HFFc6 (cell line): ENCODE measurements at regions not wholly inside any gene's neighbourhood (a gene's known extent, or its start where the extent isn't known, plus 50 kb on each side); places are given as distances from the start of the nearest gene placed in this dataset.

Source experiments
- DNase-seq: peaks from one replicate; pipeline ENCODE4 v3.0.0-alpha.2; 2018
- H3K27ac Mint-ChIP-seq: 2 replicates; pipeline ENCODE4 v1.8.0; 2020; ENCODE audit warnings: mild to moderate bottlenecking, mixed read lengths
- H3K27me3 Mint-ChIP-seq: 2 replicates; pipeline ENCODE4 v1.8.0; 2021; ENCODE audit warnings: mild to moderate bottlenecking, moderate library complexity, mixed read lengths; ENCODE audit not compliant: insufficient read depth
- H3K36me3 Mint-ChIP-seq: 2 replicates; pipeline ENCODE4 v1.8.0; 2021; ENCODE audit warnings: low read depth, mixed read lengths
- H3K4me1 Mint-ChIP-seq: 2 replicates; pipeline ENCODE4 v1.8.0; 2020; ENCODE audit warnings: low read depth, mixed read lengths
- H3K4me3 Mint-ChIP-seq: 2 replicates; pipeline ENCODE4 v1.8.0; 2020; ENCODE audit warnings: mild to moderate bottlenecking, moderate library complexity, mixed read lengths
- H3K9me3 Mint-ChIP-seq: 2 replicates; pipeline ENCODE4 v1.8.0; 2020; ENCODE audit warnings: mild to moderate bottlenecking, mixed read lengths
- TF ChIP-seq, protein P1 (sequence below): fragments of 200-600 bp; sonication (generic); IDR thresholded peaks from 2 replicates; pipeline ENCODE4 v1.5.0; 2021; ENCODE audit warnings: antibody characterized with exemption, mild to moderate bottlenecking

DNA sequence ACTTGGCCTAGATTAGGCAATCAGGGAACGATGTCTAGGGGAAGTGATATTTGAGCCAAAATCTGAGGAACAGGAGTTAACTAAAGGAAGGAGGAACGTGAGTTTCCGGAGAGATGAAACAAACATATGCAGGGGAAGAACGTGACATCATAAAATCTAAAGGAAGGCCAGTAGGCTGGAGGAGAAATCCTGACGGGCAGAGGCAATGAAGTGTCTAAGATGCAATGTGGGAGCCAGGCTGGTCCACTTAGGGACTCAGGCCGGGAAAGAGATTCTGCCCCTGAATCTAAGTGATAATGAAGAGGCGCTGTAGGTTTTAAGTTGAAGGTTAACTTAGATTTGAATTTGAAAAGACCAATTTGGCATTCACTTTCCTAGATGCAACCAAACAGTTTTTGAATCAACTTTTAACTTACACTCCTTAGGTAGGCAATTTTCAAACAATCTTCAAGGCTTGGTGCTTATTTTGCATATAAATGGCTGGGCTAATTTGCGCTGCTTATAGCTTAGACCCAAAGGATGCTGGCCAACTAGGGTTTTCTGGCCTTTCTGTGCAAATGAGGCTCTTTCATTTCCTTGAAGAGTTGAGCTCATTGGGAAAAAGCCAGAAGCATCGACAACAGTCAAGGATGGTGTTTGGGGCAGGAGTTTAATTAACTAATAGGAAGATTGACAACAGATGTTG lies 221.7 kb downstream of the SOX11 start:
- no peak overlapping the region for H3K4me3 Mint-ChIP-seq
- H3K27me3 Mint-ChIP-seq, result no peaks in the 10 kb centered on the region
- H3K9me3 Mint-ChIP-seq, result peaks cover 56% of the 10 kb centered on the region
- TF ChIP-seq, protein P1, sequence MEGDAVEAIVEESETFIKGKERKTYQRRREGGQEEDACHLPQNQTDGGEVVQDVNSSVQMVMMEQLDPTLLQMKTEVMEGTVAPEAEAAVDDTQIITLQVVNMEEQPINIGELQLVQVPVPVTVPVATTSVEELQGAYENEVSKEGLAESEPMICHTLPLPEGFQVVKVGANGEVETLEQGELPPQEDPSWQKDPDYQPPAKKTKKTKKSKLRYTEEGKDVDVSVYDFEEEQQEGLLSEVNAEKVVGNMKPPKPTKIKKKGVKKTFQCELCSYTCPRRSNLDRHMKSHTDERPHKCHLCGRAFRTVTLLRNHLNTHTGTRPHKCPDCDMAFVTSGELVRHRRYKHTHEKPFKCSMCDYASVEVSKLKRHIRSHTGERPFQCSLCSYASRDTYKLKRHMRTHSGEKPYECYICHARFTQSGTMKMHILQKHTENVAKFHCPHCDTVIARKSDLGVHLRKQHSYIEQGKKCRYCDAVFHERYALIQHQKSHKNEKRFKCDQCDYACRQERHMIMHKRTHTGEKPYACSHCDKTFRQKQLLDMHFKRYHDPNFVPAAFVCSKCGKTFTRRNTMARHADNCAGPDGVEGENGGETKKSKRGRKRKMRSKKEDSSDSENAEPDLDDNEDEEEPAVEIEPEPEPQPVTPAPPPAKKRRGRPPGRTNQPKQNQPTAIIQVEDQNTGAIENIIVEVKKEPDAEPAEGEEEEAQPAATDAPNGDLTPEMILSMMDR, result no peak
- 0 out of 2 replicates have a peak, but pooled peaks cover 6% of the 10 kb centered on the region for H3K36me3 Mint-ChIP-seq
- no peaks in the 10 kb centered on the region for H3K4me1 Mint-ChIP-seq
- no peak for DNase-seq
- H3K27ac Mint-ChIP-seq, result no peak overlapping the region

DNA sequence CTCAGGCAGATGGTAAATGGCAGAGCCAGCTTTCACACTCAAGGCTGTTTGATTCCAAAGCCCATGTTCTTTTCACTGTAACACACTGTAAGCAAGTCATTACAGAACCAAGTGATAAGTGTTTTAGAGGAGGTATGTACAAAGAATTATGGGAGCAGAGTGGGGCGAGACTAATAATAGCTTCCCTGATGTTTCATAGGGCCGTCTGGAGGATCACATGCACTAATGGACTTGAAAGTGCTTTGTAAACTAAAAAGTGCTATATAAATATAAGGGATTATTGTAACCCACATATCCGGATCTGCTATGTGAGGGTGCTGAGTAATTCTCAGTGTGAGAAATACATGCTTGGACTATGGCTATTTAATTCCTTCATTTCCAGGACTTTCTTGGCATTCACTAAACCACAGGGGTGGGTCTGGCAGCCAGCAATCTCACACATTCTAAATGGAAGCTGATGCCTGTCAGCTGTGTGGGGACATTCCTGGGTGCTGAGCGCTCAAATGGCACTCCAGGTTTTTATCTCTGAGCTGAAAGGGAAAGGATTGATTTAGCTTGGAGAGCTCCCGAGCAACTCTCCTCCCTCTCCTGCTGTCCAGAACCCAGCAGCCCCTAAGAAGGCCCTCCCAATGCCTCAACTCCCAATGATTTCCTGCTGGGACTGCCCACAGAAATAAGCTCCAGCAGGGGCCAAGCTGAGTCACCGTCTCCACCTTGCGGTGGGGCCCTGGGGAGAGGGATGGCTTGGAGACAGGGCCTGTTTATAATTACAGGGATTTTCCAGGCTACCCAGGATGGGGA lies 222.8 kb downstream of the SOX11 start:
- H3K27ac Mint-ChIP-seq, result no peak overlapping the region
- TF ChIP-seq, protein P1, result no peak

DNA sequence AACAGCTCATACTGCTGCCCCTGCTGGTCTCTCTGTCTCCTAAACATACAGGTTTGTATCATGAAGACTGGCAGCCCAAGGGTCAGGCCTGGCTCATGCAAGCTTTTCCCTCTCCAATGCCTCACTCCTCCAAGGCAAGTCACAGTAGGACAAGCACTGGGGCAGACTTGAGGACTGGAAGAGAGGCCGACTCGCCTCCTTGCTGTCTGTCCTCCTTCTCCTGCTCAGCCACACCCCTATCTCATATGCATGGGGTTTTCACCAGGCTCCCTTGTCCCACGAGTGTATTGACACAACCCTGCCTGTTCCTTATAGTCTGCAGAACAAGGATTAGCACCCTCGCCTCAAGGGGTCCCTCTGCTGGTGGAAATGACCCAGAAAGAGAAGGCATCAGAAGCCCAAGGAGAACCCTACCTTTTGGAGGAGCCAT lies 223.7 kb downstream of the SOX11 start:
- H3K4me3 Mint-ChIP-seq, result no peak overlapping the region
- H3K9me3 Mint-ChIP-seq, result peaks cover 57% of the 10 kb centered on the region
- 0 out of 2 replicates have a peak, but pooled peaks cover 6% of the 10 kb centered on the region for H3K36me3 Mint-ChIP-seq
- H3K27ac Mint-ChIP-seq, result no peak overlapping the region
- TF ChIP-seq, protein P1, result no peak
- DNase-seq, result no peak
- no peaks in the 10 kb centered on the region for H3K27me3 Mint-ChIP-seq
- H3K4me1 Mint-ChIP-seq, result no peaks in the 10 kb centered on the region

More for the DNA sequence above, 222.8 kb downstream of the SOX11 start:
- H3K4me1 Mint-ChIP-seq, result no peaks in the 10 kb centered on the region
- 0 out of 2 replicates have a peak, but pooled peaks cover 6% of the 10 kb centered on the region for H3K36me3 Mint-ChIP-seq
- H3K27me3 Mint-ChIP-seq, result no peaks in the 10 kb centered on the region
- H3K4me3 Mint-ChIP-seq, result no peak overlapping the region
- peaks cover 56% of the 10 kb centered on the region for H3K9me3 Mint-ChIP-seq
- no peak for DNase-seq

DNA sequence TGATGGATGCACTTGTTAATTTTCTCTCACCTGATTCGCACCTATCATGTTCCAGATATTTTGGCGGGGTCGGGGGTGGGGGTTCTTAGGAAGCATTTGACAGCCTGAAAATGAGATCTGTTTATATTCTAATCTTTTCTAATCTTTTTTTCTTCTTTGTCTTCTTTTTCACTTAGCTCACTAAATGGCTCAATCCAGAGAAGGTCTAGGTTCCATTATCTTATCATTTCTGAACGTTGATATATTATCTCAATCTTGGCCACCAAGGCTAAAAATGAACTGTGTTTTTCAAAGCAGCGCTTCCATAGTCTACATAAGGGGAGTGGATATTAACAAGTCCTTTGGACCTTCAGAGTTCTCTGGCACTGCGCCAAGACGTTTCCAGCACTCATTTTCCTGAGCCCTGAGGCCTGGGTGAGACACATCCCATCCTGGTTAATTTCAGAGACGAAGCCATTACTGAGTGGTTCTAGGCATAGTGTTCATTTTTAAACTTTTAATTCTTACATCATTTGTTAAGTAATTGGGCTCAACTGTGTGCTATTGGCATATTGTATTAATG lies 229.0 kb downstream of the SOX11 start:
- Mint-ChIP-seq H3K4me1 (no peaks in the 10 kb centered on the region), H3K36me3 (no peaks in the 10 kb centered on the region), H3K27me3 (peaks cover 2% of the 10 kb centered on the region; the same call in 1 of the 2 replicates), H3K27ac (no peak overlapping the region), H3K4me3 (no peak overlapping the region), H3K9me3 (peaks cover 59% of the 10 kb centered on the region)
- TF ChIP-seq, protein P1, result no peak
- no peak for DNase-seq

DNA sequence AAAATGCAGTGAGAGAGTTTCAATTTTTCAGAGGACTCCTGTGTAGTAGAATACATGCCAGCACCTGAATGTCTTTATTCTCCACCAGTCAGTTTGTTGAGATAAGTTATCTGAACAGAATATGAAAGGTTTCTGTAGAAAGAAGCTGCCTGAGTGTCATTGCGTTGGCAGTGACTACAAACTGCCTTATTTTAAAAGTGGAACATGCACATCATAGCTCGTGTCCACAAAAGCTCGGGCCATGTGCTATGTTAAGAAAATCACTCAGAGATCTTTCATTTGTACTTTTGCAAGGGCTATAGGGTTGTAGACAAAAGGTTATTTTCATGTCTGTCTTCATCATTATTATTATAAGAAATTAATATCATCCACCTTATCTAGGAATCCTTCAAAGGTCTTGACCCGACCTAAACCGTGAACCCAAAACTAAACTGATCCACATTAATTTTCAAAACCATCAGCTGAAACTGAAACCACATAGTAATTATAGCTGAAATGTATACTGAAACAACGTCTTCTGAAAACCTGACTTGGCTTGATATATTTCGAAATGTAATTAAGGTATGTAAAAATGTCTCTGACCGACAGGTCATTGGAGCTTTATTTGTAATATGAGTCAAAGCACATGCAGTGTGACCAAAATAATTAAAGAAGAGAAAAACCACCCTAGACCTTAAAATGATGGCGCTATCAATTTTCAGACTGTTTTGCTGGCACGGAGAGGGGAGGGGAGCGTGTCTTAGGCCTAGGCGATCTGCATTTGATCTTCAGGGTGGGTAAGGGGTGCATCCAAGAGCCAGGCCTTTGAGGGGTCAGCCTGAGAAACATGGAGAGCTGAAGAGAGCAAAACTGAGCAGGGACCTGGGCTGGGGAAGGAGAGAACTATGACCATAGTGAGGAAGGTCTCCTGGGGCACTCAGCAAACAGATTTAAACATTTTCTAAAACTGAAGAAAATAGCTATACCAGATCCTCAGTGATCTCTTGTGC lies 232.1 kb downstream of the SOX11 start:
- DNase-seq, result no peak
- Mint-ChIP-seq H3K27me3 (peaks cover 2% of the 10 kb centered on the region; the same call in 1 of the 2 replicates), H3K4me3 (no peak overlapping the region), H3K27ac (no peak overlapping the region), H3K36me3 (no peaks in the 10 kb centered on the region), H3K9me3 (peaks cover 49% of the 10 kb centered on the region), H3K4me1 (no peaks in the 10 kb centered on the region)
- TF ChIP-seq, protein P1, result no peak
